HG02981 (cell line): ENCODE measurements at regions not wholly inside any gene's neighbourhood (a gene's known extent, or its start where the extent isn't known, plus 50 kb on each side); places are given as distances from the start of the nearest gene placed in this dataset.

Experiments used
- ATAC-seq: cut with Tn5 transposase; IDR thresholded peaks from one replicate; pipeline ENCODE4 v1.9.1; 2021; ENCODE audit warnings: mild to moderate bottlenecking, moderate library complexity; ENCODE audit not compliant: unreplicated experiment

DNA sequence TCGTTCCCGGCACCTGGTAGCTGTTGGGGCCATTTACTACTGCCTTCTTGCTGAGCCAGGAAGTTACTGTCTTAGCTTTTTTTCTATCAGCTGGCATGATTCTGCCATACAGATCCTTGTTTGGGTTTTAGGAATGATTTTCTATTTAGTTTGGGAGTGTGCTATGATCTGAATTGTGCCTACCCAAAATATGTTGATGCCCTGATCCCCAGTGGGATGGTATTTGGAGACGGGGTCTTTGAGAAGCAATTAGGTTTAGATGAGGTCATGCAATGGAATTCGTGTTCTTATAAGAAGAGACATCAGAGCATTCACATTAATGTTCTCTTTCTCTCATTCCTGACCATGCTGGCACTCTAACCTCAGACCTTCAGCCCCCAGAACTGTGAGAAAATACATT, 59.4 kb upstream of the HS3ST2 start:
- no peak for ATAC-seq

DNA sequence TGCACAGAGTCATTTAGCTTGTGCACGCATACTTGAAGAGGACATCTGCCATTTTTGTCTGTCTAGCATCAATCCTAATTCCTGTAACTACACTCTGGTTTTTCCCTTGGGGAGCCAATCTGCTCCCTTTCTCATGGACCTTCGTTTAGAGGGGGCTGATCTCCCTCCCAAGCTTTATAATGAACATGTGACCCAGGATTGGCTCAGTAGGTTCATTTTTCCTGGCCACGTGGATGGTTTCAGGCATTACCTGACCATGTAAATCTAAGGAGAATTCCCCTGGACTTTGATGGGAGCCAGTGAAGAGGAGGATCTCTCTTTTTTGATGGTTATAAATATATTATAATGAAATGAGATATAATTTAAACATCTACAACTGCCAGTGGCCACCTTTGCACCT, 56.8 kb upstream of the HS3ST2 start:
- no peak for ATAC-seq

DNA sequence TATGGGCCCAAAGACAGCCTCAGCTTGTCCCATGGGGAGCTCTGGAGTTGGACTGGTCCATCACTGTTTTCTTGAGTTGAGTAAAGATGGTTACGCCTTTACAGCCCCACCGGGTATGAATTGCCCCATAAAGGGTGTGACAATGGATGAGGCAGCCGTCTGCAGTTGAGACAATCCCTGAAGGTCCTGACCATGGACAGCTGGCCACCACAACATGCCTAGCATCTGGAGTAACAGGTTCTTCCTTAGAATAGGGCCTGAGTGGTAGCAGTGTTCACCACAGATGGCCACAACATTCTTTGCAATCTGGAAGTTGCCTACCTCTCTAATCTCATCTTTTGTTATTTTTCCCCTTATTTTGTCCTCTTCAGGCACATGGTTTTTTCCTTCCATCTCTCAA, 51.5 kb upstream of the HS3ST2 start:
- no peak for ATAC-seq

DNA sequence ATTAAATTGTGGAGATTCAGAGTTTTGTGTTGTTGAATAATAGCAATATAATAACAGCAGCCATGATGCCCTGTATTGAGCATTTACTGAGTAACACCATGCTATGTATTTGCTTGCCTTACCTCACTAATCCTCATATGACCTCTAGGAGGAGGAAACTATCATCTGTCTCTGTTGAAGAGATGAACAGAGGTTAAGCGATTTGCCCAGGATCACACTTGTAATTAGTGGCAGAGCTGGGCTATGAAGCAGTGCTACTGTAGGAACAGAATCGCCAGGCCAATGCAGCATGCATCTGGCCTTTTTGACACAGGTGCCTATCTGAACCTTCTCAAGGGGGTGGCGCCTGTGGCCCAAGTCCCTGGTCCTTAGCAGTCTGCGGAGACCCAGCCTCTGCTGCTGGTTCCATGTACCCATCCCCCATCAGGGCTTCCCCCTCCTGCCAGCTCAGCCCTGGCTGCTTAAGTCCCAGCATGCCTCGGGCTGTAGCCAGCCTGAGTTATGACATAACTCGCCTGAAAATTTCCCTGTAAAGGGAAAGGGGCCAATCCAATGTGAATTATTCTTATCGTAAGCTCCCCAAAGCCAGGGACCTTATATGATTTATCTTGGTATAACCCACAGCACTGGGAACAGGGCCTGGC, 50.4 kb upstream of the HS3ST2 start:
- ATAC-seq = no peak
